GM12892 (cell line): ENCODE measurements at regions not wholly inside any gene's neighbourhood (a gene's known extent, or its start where the extent isn't known, plus 50 kb on each side); places are given as distances from the start of the nearest gene placed in this dataset.

Experiments used
- POLR2A ChIP-seq: IDR thresholded peaks from 2 replicates; pipeline ENCODE4 v1.6.1; 2011; ENCODE audit warnings: low read depth, low read length, control low read depth
- POLR2AphosphoS5 ChIP-seq: IDR thresholded peaks from 2 replicates; pipeline ENCODE4 v1.6.1; 2011; ENCODE audit warnings: low read depth, low read length, control low read depth
- TAF1 ChIP-seq: IDR thresholded peaks from 2 replicates; pipeline ENCODE4 v1.6.1; 2011; ENCODE audit warnings: low read depth, mild to moderate bottlenecking, control low read depth, low read length, borderline replicate concordance

DNA sequence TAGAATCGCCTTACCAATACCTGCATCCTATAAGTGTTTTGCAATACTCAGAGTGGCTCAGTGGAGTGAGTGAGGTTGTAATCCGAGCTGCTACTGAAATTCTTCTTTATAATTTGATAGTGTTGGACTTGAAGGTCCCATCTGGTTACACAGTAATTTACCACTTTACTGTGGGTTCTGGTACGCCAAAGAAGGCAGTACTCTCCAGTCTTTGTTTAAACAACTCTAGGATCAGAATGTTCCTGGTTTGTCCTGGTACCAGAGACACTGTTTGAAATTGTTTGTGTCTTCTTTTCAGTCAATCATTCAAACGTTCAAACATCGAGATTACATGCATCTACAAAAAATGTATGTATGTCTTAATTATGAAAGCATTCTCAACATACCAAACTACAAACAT lies 51.3 kb upstream of the AMN1 start:
- TF ChIP-seq POLR2A (no peak), POLR2AphosphoS5 (no peak), TAF1 (no peak)
